DOHH2 (cell line): ENCODE measurements at regions not wholly inside any gene's neighbourhood (a gene's known extent, or its start where the extent isn't known, plus 50 kb on each side); places are given as distances from the start of the nearest gene placed in this dataset.

Experiments used
- CTCF ChIP-seq: fragments of 200-600 bp; sonication (generic); IDR thresholded peaks from one replicate; pipeline ENCODE4 v1.5.1; 2014; ENCODE audit warnings: antibody characterized with exemption, mild to moderate bottlenecking, low read depth, low read length; ENCODE audit not compliant: poor library complexity, severe bottlenecking
- EZH2phosphoT487 ChIP-seq: fragments of 200-600 bp; sonication (generic); IDR thresholded peaks from 2 replicates; pipeline ENCODE4 v1.6.1; 2017; ENCODE audit warnings: borderline replicate concordance, mild to moderate bottlenecking, antibody characterized with exemption, low read length, moderate library complexity, mixed read lengths

- TF ChIP-seq CTCF (no peak), EZH2phosphoT487 (no peak)
Observed at GRCh38 chr2:59997371-59997770, 556.1 kb downstream of the BCL11A start.
